ENCODE measurements at regions not wholly inside any gene's neighbourhood (a gene's known extent, or its start where the extent isn't known, plus 50 kb on each side); places are given as distances from the start of the nearest gene placed in this dataset.

DNA sequence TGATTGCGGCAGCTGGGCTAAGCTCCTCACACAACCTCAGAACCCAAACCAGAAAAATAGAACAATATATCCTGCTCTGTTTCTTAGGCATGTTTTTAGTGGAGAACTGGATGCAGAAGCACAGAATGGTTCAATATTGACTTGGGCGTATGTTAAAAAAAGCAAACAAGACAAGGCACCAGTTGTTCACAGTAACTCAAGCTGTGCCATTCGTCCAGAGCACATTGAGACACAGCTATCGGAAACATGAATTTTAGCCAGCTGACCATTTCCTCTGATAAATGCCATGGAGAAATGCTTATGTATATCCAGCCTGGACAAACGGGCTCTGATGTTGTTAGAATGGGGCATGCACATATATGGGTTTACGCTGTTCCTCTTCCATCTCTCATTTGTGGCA is 129.2 kb upstream of the PDZRN3 start:
- no peak for TF ChIP-seq CTCF (IDR thresholded peaks at IDR 0.05)
- no peak for TF ChIP-seq EZH2phosphoT487 (IDR thresholded peaks at IDR 0.05)
- TF ChIP-seq EZH2 (IDR thresholded peaks at IDR 0.05): no peak

All from neural progenitor cell (in vitro differentiated cells).